ENCODE measurements at regions not wholly inside any gene's neighbourhood (a gene's known extent, or its start where the extent isn't known, plus 50 kb on each side); places are given as distances from the start of the nearest gene placed in this dataset.

DNA sequence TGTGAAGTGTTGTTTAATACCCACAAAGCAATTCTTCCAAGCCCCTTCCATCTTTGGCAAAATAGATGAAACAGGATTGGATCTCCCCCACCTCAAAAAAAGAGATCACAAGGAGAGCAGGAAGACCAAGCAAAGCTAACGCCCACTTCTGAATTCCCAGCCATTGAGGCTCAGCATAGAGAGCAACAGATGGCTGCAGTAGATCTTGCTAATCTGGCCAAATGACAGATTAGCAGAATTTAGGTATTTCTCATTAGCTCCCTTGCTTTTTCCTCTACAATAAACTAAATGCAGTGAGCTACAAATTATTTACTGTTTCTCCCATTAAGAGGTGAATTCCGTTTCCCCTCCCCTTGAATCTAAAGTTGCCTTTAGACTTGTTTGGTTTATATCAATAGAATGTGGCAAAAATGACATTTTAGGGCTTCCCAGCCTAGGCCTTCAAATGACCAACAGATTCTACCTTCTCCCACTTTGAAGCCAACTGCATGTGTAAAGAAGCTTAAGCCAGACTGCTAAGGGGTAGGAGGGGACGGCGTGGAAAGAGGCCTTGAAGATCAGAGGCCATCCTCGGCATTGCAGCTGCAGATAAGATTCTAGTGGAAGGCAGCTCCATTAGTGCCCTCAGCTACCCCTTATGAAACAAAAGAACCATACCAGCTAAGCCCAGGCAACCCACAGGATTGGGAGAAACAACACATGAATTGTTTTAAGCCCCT, 56.8 kb upstream of the CPEB4 start (continued):
- TF ChIP-seq PHF20 (IDR thresholded peaks at IDR 0.05; ENCODE audit: partially characterized antibody) (no peak), CREB1 (IDR thresholded peaks at IDR 0.05) (no peak), CREB1 (CRISPR knock-in tag; IDR thresholded peaks at IDR 0.05) (no peak), ZC3H8 (IDR thresholded peaks at IDR 0.05) (no peak), RFX1 (IDR thresholded peaks at IDR 0.05) (no peak), MYNN (IDR thresholded peaks at IDR 0.05) (no peak), MYNN (CRISPR knock-in tag; IDR thresholded peaks at IDR 0.05) (no peak), CSDE1 (IDR thresholded peaks at IDR 0.05) (no peak), TFAM (CRISPR knock-in tag; conservative IDR thresholded peaks at IDR 0.05) (no peak), ZFPM2 (CRISPR knock-in tag; IDR thresholded peaks at IDR 0.05) (no peak), CBFA2T3 (IDR thresholded peaks at IDR 0.05) (peak; percentile 64), NELFE (IDR thresholded peaks at IDR 0.05; ENCODE audit: insufficient read depth, insufficient read length) (no peak), SMARCE1 (IDR thresholded peaks at IDR 0.05) (peak; percentile 37; the same call in 1 of the 2 replicates), HIVEP1 (CRISPR knock-in tag; IDR thresholded peaks at IDR 0.05) (no peak), TCF3 (CRISPR knock-in tag; IDR thresholded peaks at IDR 0.05) (peak; percentile 38; the same call in 1 of the 2 replicates), ZFP1 (CRISPR knock-in tag; IDR thresholded peaks at IDR 0.05) (no peak), ZSCAN29 (IDR thresholded peaks at IDR 0.05) (no peak), LCOR (CRISPR knock-in tag; IDR thresholded peaks at IDR 0.05) (no peak), ZNF75A (CRISPR knock-in tag; IDR thresholded peaks at IDR 0.05) (no peak)
- TF ChIP-seq, protein P1, sequence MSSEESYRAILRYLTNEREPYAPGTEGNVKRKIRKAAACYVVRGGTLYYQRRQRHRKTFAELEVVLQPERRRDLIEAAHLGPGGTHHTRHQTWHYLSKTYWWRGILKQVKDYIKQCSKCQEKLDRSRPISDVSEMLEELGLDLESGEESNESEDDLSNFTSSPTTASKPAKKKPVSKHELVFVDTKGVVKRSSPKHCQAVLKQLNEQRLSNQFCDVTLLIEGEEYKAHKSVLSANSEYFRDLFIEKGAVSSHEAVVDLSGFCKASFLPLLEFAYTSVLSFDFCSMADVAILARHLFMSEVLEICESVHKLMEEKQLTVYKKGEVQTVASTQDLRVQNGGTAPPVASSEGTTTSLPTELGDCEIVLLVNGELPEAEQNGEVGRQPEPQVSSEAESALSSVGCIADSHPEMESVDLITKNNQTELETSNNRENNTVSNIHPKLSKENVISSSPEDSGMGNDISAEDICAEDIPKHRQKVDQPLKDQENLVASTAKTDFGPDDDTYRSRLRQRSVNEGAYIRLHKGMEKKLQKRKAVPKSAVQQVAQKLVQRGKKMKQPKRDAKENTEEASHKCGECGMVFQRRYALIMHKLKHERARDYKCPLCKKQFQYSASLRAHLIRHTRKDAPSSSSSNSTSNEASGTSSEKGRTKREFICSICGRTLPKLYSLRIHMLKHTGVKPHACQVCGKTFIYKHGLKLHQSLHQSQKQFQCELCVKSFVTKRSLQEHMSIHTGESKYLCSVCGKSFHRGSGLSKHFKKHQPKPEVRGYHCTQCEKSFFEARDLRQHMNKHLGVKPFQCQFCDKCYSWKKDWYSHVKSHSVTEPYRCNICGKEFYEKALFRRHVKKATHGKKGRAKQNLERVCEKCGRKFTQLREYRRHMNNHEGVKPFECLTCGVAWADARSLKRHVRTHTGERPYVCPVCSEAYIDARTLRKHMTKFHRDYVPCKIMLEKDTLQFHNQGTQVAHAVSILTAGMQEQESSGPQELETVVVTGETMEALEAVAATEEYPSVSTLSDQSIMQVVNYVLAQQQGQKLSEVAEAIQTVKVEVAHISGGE (CRISPR knock-in tag; IDR thresholded peaks at IDR 0.05): no peak
- TF ChIP-seq, protein P2, sequence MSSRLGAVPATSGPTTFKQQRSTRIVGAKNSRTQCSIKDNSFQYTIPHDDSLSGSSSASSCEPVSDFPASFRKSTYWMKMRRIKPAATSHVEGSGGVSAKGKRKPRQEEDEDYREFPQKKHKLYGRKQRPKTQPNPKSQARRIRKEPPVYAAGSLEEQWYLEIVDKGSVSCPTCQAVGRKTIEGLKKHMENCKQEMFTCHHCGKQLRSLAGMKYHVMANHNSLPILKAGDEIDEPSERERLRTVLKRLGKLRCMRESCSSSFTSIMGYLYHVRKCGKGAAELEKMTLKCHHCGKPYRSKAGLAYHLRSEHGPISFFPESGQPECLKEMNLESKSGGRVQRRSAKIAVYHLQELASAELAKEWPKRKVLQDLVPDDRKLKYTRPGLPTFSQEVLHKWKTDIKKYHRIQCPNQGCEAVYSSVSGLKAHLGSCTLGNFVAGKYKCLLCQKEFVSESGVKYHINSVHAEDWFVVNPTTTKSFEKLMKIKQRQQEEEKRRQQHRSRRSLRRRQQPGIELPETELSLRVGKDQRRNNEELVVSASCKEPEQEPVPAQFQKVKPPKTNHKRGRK (tag; IDR thresholded peaks at IDR 0.05): no peak
- TF ChIP-seq, protein P3, sequence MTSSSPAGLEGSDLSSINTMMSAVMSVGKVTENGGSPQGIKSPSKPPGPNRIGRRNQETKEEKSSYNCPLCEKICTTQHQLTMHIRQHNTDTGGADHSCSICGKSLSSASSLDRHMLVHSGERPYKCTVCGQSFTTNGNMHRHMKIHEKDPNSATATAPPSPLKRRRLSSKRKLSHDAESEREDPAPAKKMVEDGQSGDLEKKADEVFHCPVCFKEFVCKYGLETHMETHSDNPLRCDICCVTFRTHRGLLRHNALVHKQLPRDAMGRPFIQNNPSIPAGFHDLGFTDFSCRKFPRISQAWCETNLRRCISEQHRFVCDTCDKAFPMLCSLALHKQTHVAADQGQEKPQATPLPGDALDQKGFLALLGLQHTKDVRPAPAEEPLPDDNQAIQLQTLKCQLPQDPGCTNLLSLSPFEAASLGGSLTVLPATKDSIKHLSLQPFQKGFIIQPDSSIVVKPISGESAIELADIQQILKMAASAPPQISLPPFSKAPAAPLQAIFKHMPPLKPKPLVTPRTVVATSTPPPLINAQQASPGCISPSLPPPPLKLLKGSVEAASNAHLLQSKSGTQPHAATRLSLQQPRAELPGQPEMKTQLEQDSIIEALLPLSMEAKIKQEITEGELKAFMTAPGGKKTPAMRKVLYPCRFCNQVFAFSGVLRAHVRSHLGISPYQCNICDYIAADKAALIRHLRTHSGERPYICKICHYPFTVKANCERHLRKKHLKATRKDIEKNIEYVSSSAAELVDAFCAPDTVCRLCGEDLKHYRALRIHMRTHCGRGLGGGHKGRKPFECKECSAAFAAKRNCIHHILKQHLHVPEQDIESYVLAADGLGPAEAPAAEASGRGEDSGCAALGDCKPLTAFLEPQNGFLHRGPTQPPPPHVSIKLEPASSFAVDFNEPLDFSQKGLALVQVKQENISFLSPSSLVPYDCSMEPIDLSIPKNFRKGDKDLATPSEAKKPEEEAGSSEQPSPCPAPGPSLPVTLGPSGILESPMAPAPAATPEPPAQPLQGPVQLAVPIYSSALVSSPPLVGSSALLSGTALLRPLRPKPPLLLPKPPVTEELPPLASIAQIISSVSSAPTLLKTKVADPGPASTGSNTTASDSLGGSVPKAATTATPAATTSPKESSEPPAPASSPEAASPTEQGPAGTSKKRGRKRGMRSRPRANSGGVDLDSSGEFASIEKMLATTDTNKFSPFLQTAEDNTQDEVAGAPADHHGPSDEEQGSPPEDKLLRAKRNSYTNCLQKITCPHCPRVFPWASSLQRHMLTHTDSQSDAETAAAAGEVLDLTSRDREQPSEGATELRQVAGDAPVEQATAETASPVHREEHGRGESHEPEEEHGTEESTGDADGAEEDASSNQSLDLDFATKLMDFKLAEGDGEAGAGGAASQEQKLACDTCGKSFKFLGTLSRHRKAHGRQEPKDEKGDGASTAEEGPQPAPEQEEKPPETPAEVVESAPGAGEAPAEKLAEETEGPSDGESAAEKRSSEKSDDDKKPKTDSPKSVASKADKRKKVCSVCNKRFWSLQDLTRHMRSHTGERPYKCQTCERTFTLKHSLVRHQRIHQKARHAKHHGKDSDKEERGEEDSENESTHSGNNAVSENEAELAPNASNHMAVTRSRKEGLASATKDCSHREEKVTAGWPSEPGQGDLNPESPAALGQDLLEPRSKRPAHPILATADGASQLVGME (CRISPR knock-in tag; IDR thresholded peaks at IDR 0.05): no peak

Measured in K562 (cell line).